ENCODE measurements at regions not wholly inside any gene's neighbourhood (a gene's known extent, or its start where the extent isn't known, plus 50 kb on each side); places are given as distances from the start of the nearest gene placed in this dataset.
"Not testable (repeated sequence)": the region's sequence is repeated elsewhere in the genome, so short reads cannot be mapped to it uniquely, and the experiment has no call there.

DNA sequence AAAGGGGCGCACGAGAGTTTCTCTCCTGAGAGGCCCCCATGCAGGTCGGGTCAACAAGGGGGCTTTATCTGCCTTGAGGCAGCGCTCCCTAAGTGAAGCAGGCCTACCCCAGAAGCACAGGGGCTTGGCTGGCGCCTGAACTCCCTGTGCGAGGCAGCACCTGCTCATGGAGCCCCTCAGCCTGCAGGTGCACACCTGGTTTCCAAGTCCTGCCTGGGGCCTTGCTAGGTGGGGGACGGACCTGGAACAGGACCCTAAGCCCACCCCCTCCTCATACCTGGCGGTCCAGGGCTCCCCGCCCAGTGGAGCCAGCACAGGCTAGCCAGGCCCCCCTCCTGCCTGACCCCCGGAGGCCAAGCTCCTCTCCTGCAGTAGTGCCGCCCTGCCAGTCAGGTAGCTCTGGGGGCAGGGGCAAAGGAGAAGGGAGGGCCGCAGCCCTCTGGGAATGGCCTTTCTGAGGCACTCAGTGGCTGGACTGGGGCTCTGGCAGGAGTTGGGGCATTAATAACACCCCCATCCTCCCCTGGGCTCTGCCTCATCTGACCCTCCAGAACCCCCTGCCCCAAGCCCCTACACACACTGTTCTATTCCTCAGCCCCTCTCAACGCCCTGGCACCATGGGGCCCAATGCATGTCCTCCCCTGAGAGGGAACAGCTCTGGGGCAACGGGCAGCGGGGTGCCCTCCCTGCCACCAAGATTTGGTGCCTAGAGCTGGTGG, 137.9 kb upstream of the PTPN20 start:
- H4K20me1 ChIP-seq (ENCODE audit: insufficient read depth); H3K79me2 ChIP-seq (ENCODE audit: low read depth); CTCF ChIA-PET; POLR2A ChIA-PET (ENCODE audit: unreplicated experiment); H3K27ac ChIP-seq; BruUV-seq (replicated peaks); H3K9me2 ChIP-seq (ENCODE audit: insufficient read depth); intact Hi-C loops (cut with micrococcal nuclease; ENCODE audit: unreplicated experiment); DNase-seq; H3K9me3 ChIP-seq (ENCODE audit: insufficient read depth, low read depth); H2AFZ ChIP-seq; H3F3A ChIP-seq (ENCODE audit: insufficient read depth, low read depth); H3K4me1 ChIP-seq (replicated peaks; ENCODE audit: insufficient read depth); H3K27me3 ChIP-seq (ENCODE audit: insufficient read depth, low read depth); H3K4me2 ChIP-seq; H3K4me3 ChIP-seq; H3K36me3 ChIP-seq (ENCODE audit: low read depth): not testable (repeated sequence)

DNA sequence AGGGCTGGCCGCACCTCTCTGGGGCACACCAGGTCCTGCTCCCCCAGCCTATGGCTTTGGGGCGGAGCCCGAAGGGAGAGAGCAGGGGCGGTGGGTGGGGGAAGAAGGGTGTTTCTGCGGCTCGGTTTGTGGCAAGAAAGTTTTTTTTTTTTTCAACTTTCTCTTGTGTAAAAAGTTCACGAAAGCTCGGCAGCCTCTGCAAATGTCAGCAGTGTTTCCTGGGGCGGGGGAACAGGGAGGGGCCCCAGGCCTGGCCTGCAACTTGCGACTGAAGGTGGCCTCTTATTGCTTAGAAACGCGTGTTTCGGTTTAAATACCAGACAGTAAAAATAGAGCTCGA, 137.4 kb upstream of the PTPN20 start:
- CTCF ChIA-PET, result not testable (repeated sequence)

DNA sequence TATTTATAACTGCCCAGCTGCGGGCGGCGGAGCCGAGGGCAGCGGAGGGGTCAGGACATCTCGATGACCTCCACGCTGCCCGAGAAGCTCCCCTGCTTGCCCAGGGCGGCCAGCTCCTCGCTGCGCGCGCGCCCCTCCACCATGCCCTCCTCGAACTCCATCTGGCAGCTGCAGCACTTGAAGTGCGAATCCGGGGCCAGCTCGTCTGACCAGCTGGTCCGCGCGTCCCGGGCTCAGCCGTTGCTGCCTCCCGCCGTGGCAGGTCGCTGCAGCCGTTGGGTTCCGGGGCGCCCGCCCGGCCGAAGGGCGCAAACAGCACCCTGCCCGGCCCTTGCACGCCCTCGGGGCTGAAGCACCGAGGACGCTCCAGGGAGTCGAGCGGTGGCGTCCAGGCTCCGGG, 136.9 kb upstream of the PTPN20 start:
- H3K9me2 ChIP-seq (ENCODE audit: insufficient read depth); CTCF ChIA-PET; H3K36me3 ChIP-seq (ENCODE audit: low read depth); POLR2A ChIA-PET (ENCODE audit: unreplicated experiment); H2AFZ ChIP-seq; intact Hi-C loops (cut with micrococcal nuclease; ENCODE audit: unreplicated experiment); BruUV-seq (replicated peaks); H3K9me3 ChIP-seq (ENCODE audit: insufficient read depth, low read depth); H3K79me2 ChIP-seq (ENCODE audit: low read depth); H3K27ac ChIP-seq; H3K27me3 ChIP-seq (ENCODE audit: insufficient read depth, low read depth); DNase-seq; H3F3A ChIP-seq (ENCODE audit: insufficient read depth, low read depth); H4K20me1 ChIP-seq (ENCODE audit: insufficient read depth); H3K4me3 ChIP-seq; H3K4me1 ChIP-seq (replicated peaks; ENCODE audit: insufficient read depth); H3K4me2 ChIP-seq: not testable (repeated sequence)

More for the DNA sequence above, 137.4 kb upstream of the PTPN20 start:
- H3K9me3 ChIP-seq (ENCODE audit: insufficient read depth, low read depth); H3K9me2 ChIP-seq (ENCODE audit: insufficient read depth); intact Hi-C loops (cut with micrococcal nuclease; ENCODE audit: unreplicated experiment); H3K4me1 ChIP-seq (replicated peaks; ENCODE audit: insufficient read depth); H3K4me2 ChIP-seq; POLR2A ChIA-PET (ENCODE audit: unreplicated experiment); H2AFZ ChIP-seq; H3F3A ChIP-seq (ENCODE audit: insufficient read depth, low read depth); H3K36me3 ChIP-seq (ENCODE audit: low read depth); H3K27ac ChIP-seq; BruUV-seq (replicated peaks); H3K79me2 ChIP-seq (ENCODE audit: low read depth); H3K4me3 ChIP-seq; H4K20me1 ChIP-seq (ENCODE audit: insufficient read depth); H3K27me3 ChIP-seq (ENCODE audit: insufficient read depth, low read depth); DNase-seq: not testable (repeated sequence)

DNA sequence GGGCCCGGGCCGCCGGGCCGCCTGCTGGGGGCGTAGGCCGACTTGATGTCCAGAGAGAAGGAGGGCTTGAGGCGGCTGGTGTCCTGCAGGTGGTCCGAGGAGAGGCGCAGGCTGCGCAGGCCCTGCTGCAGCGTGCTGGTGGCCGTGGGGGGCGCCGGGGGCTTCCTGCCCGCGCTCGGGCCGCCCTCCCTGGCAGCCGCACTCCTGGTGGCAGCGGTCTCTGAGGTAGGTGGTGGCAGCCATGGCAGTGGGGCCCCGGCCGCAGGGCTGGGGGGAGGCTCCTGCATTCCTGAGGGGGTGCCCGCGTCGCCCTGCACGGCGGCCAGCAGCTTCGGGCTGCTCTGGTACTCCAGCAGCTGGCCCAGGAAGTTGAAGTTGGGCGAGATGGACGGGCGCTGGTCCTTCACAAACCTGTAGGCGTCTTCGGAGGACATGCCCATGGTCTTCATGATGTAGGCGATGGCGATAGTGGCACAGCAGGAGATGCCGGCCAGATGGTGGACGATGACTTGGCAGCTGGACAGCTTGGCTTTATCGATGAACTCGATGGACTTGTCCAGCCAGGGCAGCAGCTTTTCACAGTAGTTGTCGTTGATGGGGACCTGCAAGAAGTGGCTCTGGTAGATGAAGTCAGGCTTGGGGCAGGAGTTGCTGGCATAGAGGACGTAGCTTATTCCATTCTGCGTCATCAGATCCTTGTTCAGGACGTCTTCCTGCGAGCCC, 136.1 kb upstream of the PTPN20 start:
- H3K27ac ChIP-seq; H3K27me3 ChIP-seq (ENCODE audit: insufficient read depth, low read depth); intact Hi-C loops (cut with micrococcal nuclease; ENCODE audit: unreplicated experiment); CTCF ChIA-PET; DNase-seq; H3K36me3 ChIP-seq (ENCODE audit: low read depth); H3K4me3 ChIP-seq; H3F3A ChIP-seq (ENCODE audit: insufficient read depth, low read depth); H4K20me1 ChIP-seq (ENCODE audit: insufficient read depth); H3K9me3 ChIP-seq (ENCODE audit: insufficient read depth, low read depth); BruUV-seq (replicated peaks); H3K4me1 ChIP-seq (replicated peaks; ENCODE audit: insufficient read depth); H2AFZ ChIP-seq; H3K9me2 ChIP-seq (ENCODE audit: insufficient read depth); POLR2A ChIA-PET (ENCODE audit: unreplicated experiment); H3K4me2 ChIP-seq; H3K79me2 ChIP-seq (ENCODE audit: low read depth): not testable (repeated sequence)

DNA sequence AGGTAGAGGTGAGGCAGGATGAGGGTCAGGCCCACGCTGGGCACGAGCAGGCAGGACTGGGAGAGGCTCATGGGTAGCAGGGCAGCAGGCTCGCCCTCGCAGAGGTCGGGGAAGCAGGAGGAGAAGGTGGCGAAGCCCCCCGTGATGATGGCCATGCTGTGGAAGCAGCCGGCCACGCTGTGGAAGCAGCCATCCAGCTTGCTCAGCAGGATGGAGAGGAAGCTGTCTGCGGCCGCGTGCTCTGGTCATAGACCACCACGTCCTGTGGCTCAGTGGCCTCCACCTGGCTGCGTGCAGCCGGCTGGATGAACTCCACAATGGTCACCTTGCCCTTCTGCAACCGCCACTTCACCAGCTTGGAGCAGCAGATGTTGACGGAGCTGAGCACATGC, 135.6 kb upstream of the PTPN20 start:
- intact Hi-C loops (cut with micrococcal nuclease; ENCODE audit: unreplicated experiment); BruUV-seq (replicated peaks): not testable (repeated sequence)

GRCh38 chr10:46779571-46779970, 131.7 kb upstream of the PTPN20 start:
- H3F3A ChIP-seq (ENCODE audit: insufficient read depth, low read depth); POLR2A ChIA-PET (ENCODE audit: unreplicated experiment); H3K9me2 ChIP-seq (ENCODE audit: insufficient read depth); BruUV-seq (replicated peaks); H3K27ac ChIP-seq; CTCF ChIA-PET; intact Hi-C loops (cut with micrococcal nuclease; ENCODE audit: unreplicated experiment); H4K20me1 ChIP-seq (ENCODE audit: insufficient read depth); H3K4me2 ChIP-seq; H3K36me3 ChIP-seq (ENCODE audit: low read depth); H2AFZ ChIP-seq; H3K4me1 ChIP-seq (replicated peaks; ENCODE audit: insufficient read depth); H3K27me3 ChIP-seq (ENCODE audit: insufficient read depth, low read depth); H3K4me3 ChIP-seq; H3K79me2 ChIP-seq (ENCODE audit: low read depth); H3K9me3 ChIP-seq (ENCODE audit: insufficient read depth, low read depth): not testable (repeated sequence)
- DNase-seq, result peak in 1 of 2 experiments; percentile 48

More for the DNA sequence above, 135.6 kb upstream of the PTPN20 start:
- H3K79me2 ChIP-seq (ENCODE audit: low read depth); H4K20me1 ChIP-seq (ENCODE audit: insufficient read depth); POLR2A ChIA-PET (ENCODE audit: unreplicated experiment); H3K9me3 ChIP-seq (ENCODE audit: insufficient read depth, low read depth); H3K36me3 ChIP-seq (ENCODE audit: low read depth); H3K4me2 ChIP-seq; CTCF ChIA-PET; H3K9me2 ChIP-seq (ENCODE audit: insufficient read depth); H3K27ac ChIP-seq; DNase-seq; H3K4me3 ChIP-seq; H2AFZ ChIP-seq; H3K4me1 ChIP-seq (replicated peaks; ENCODE audit: insufficient read depth); H3K27me3 ChIP-seq (ENCODE audit: insufficient read depth, low read depth); H3F3A ChIP-seq (ENCODE audit: insufficient read depth, low read depth): not testable (repeated sequence)

- H3K27me3 ChIP-seq (ENCODE audit: insufficient read depth, low read depth); H3K4me2 ChIP-seq; H3K27ac ChIP-seq; H3K4me3 ChIP-seq; H3K4me1 ChIP-seq (replicated peaks; ENCODE audit: insufficient read depth); H3K9me3 ChIP-seq (ENCODE audit: insufficient read depth, low read depth); H3F3A ChIP-seq (ENCODE audit: insufficient read depth, low read depth); H3K36me3 ChIP-seq (ENCODE audit: low read depth); CTCF ChIA-PET; H3K79me2 ChIP-seq (ENCODE audit: low read depth); H2AFZ ChIP-seq; POLR2A ChIA-PET (ENCODE audit: unreplicated experiment); intact Hi-C loops (cut with micrococcal nuclease; ENCODE audit: unreplicated experiment); H3K9me2 ChIP-seq (ENCODE audit: insufficient read depth); H4K20me1 ChIP-seq (ENCODE audit: insufficient read depth); BruUV-seq (replicated peaks): not testable (repeated sequence)
- DNase-seq, result peak; percentile 33 to 54
Observed at GRCh38 chr10:46780164-46780563, 131.1 kb upstream of the PTPN20 start.
